OCI-LY7 (cell line): ENCODE measurements at regions not wholly inside any gene's neighbourhood (a gene's known extent, or its start where the extent isn't known, plus 50 kb on each side); places are given as distances from the start of the nearest gene placed in this dataset.

Experiments used
- BruUV-seq: library from RNA; stranded (reverse); fragments of 400-500 nt; replicated peaks from 2 replicates; lab custom pipeline; 2021; lab: Mats Ljungman, UMichigan
- CTCF ChIA-PET: fragments of 300-600 bp; sonication (Branson Sonifier 250); formaldehyde crosslinking; loops from one replicate; lab custom pipeline; 2022; ENCODE audit warnings: antibody characterized with exemption; ENCODE audit not compliant: unreplicated experiment; lab: Charles Lee
- POLR2A ChIA-PET: fragments of 300-600 bp; sonication (Branson Sonifier 250); formaldehyde crosslinking; loops from one replicate; lab custom pipeline; 2022; ENCODE audit warnings: antibody characterized with exemption; lab: Charles Lee
- DNase-seq: peaks from one replicate; pipeline ENCODE4 v3.0.0-alpha.2; 2015; ENCODE audit warnings: low spot score
- H2AFZ ChIP-seq: fragments of 200-600 bp; sonication (generic), shearing (Covaris generic); 2 replicates; pipeline ENCODE4 v1.6.1; 2014; ENCODE audit warnings: mild to moderate bottlenecking, antibody characterized with exemption, low read length, moderate library complexity
- H3K27ac ChIP-seq: fragments of 200-600 bp; sonication (generic); 2 replicates; pipeline ENCODE4 v1.5.1; 2014; ENCODE audit warnings: mixed run types, low read depth, mild to moderate bottlenecking, moderate library complexity, low read length, inconsistent platforms; ENCODE audit not compliant: poor library complexity, severe bottlenecking
- H3K36me3 ChIP-seq: fragments of 200-600 bp; sonication (generic); 2 replicates; pipeline ENCODE4 v1.6.1; 2014; ENCODE audit warnings: mild to moderate bottlenecking, antibody characterized with exemption, low read length, moderate library complexity, mixed read lengths; ENCODE audit not compliant: insufficient read depth
- H3K4me1 ChIP-seq: fragments of 200-600 bp; sonication (generic); 2 replicates; pipeline ENCODE4 v1.5.1; 2014; ENCODE audit warnings: mild to moderate bottlenecking, low read length; ENCODE audit not compliant: insufficient read depth, poor library complexity, severe bottlenecking
- H3K4me2 ChIP-seq: fragments of 200-600 bp; sonication (generic); 2 replicates; pipeline ENCODE4 v1.6.1; 2014; ENCODE audit warnings: mild to moderate bottlenecking, low read length
- H3K4me3 ChIP-seq: fragments of 200-600 bp; sonication (generic); 2 replicates; pipeline ENCODE4 v1.5.1; 2014; ENCODE audit warnings: mild to moderate bottlenecking, low read depth, low read length; ENCODE audit not compliant: poor library complexity, severe bottlenecking
- H3K79me2 ChIP-seq: fragments of 200-600 bp; sonication (generic); 2 replicates; pipeline ENCODE4 v1.6.1; 2016; ENCODE audit warnings: low read depth, mild to moderate bottlenecking, low read length, moderate library complexity, mixed read lengths; ENCODE audit not compliant: insufficient read depth
- H3K9me2 ChIP-seq: fragments of 200-600 bp; sonication (generic); 2 replicates; pipeline ENCODE4 v1.6.1; 2016; ENCODE audit warnings: mild to moderate bottlenecking, low read length, mixed read lengths; ENCODE audit not compliant: insufficient read depth
- H3K9me3 ChIP-seq: fragments of 200-600 bp; sonication (generic); 2 replicates; pipeline ENCODE4 v1.6.1; 2014; ENCODE audit warnings: mild to moderate bottlenecking, mixed run types, low read length, mixed read lengths
- H4K20me1 ChIP-seq: fragments of 200-600 bp; sonication (generic); 2 replicates; pipeline ENCODE4 v1.6.1; 2014; ENCODE audit warnings: mild to moderate bottlenecking, antibody characterized with exemption, low read length, moderate library complexity, mixed read lengths; ENCODE audit not compliant: insufficient read depth
- EZH2phosphoT487 ChIP-seq: fragments of 200-600 bp; sonication (generic); IDR thresholded peaks from 2 replicates; pipeline ENCODE4 v1.6.1; 2018; ENCODE audit warnings: low read depth, borderline replicate concordance, mild to moderate bottlenecking, mixed run types, antibody characterized with exemption, low read length, moderate library complexity, mixed read lengths
- intact Hi-C: fragments of 100-400 bp; cut with micrococcal nuclease; formaldehyde crosslinking; loops from one replicate; pipeline ENCODE4 v1.10.0; 2022; ENCODE audit not compliant: unreplicated experiment
- TF ChIP-seq, protein P1 (sequence below): fragments of 200-600 bp; sonication (generic); conservative IDR thresholded peaks from 2 replicates; pipeline ENCODE4 v1.5.1; 2014; ENCODE audit warnings: mild to moderate bottlenecking, antibody characterized with exemption, low read length, moderate library complexity, mixed read lengths

DNA sequence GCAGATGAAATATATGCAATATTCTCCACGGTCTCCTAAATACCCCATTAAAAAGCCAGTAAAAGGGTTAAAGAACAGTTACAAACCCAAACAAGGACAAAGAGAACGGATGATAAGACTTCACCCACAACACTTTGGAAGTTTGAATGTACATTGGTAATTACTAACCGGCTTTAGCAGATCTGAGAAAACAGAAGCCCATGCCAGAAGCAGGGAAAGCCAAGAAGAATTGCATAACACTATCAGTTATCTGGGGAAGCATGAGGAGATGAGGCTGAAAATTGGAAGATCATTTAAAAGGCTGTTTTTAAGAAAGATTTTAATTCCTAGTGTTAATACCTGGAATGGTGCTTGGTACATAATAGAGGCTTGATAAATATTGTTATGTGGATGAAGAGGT, 55.6 kb upstream of the MYBPC1 start:
- Histone ChIP-seq H4K20me1 (no peaks in the 10 kb centered on the region), H3K9me3 (no peaks in the 10 kb centered on the region), H3K36me3 (no peaks in the 10 kb centered on the region), H3K79me2 (no peaks in the 10 kb centered on the region), H3K27ac (no peak overlapping the region), H3K4me3 (no peak overlapping the region), H2AFZ (no peak overlapping the region), H3K4me1 (no peaks in the 10 kb centered on the region), H3K4me2 (no peak overlapping the region), H3K9me2 (no peaks in the 10 kb centered on the region)
- ChIA-PET POLR2A (interaction anchor here (0.6 to 1.1 kb wide), 4 partner anchors 56 to 660 kb away, joined by 3 to 5 read pairs (median 4); no protein-coding TSS in a partner anchor), CTCF (no interaction called here)
- TF ChIP-seq, protein P1, sequence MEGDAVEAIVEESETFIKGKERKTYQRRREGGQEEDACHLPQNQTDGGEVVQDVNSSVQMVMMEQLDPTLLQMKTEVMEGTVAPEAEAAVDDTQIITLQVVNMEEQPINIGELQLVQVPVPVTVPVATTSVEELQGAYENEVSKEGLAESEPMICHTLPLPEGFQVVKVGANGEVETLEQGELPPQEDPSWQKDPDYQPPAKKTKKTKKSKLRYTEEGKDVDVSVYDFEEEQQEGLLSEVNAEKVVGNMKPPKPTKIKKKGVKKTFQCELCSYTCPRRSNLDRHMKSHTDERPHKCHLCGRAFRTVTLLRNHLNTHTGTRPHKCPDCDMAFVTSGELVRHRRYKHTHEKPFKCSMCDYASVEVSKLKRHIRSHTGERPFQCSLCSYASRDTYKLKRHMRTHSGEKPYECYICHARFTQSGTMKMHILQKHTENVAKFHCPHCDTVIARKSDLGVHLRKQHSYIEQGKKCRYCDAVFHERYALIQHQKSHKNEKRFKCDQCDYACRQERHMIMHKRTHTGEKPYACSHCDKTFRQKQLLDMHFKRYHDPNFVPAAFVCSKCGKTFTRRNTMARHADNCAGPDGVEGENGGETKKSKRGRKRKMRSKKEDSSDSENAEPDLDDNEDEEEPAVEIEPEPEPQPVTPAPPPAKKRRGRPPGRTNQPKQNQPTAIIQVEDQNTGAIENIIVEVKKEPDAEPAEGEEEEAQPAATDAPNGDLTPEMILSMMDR = no peak
- no peak for TF ChIP-seq EZH2phosphoT487
- no peak for DNase-seq
- intact Hi-C loops = no loop called here
- BruUV-seq = no TSS peak
